Osteocyte (in vitro differentiated cells): ENCODE measurements at regions not wholly inside any gene's neighbourhood (a gene's known extent, or its start where the extent isn't known, plus 50 kb on each side); places are given as distances from the start of the nearest gene placed in this dataset.

Source experiments
- DNase-seq: peaks from one replicate; pipeline ENCODE4 v3.0.0; 2021; ENCODE audit warnings: mixed read lengths; ENCODE audit not compliant: unreplicated experiment; ENCODE audit errors: extremely low spot score
- H3K27ac Mint-ChIP-seq: one replicate; pipeline ENCODE4 v1.8.0; 2021; ENCODE audit warnings: mild to moderate bottlenecking, mixed read lengths; ENCODE audit not compliant: unreplicated experiment
- H3K27me3 Mint-ChIP-seq: one replicate; pipeline ENCODE4 v1.8.0; 2021; ENCODE audit warnings: mixed read lengths; ENCODE audit not compliant: unreplicated experiment
- H3K36me3 Mint-ChIP-seq: one replicate; pipeline ENCODE4 v1.8.0; 2021; ENCODE audit warnings: mixed read lengths; ENCODE audit not compliant: unreplicated experiment
- H3K4me1 Mint-ChIP-seq: one replicate; pipeline ENCODE4 v1.8.0; 2021; ENCODE audit warnings: mixed read lengths; ENCODE audit not compliant: unreplicated experiment
- H3K4me3 Mint-ChIP-seq: one replicate; pipeline ENCODE4 v1.8.0; 2021; ENCODE audit warnings: mild to moderate bottlenecking, moderate library complexity, mixed read lengths; ENCODE audit not compliant: unreplicated experiment
- H3K9me3 Mint-ChIP-seq: one replicate; pipeline ENCODE4 v1.8.0; 2021; ENCODE audit warnings: mixed read lengths; ENCODE audit not compliant: unreplicated experiment
- CTCF ChIP-seq: fragments of 200-600 bp; sonication (generic); IDR thresholded peaks from 2 replicates; pipeline ENCODE4 v1.5.0; 2021; ENCODE audit warnings: antibody characterized with exemption, mild to moderate bottlenecking, moderate library complexity

- Mint-ChIP-seq H3K9me3 (no peaks in the 10 kb centered on the region), H3K27me3 (peaks cover 10% of the 10 kb centered on the region), H3K4me1 (no peaks in the 10 kb centered on the region), H3K27ac (no peak overlapping the region), H3K36me3 (no peaks in the 10 kb centered on the region), H3K4me3 (no peak overlapping the region)
- no peak for TF ChIP-seq CTCF
- no peak for DNase-seq
Observed at GRCh38 chr18:56532176-56532840, 106.1 kb downstream of the TXNL1 start.

- Mint-ChIP-seq H3K4me1 (no peaks in the 10 kb centered on the region), H3K9me3 (peaks cover 4% of the 10 kb centered on the region), H3K27ac (no peak overlapping the region), H3K36me3 (no peaks in the 10 kb centered on the region), H3K27me3 (no peaks in the 10 kb centered on the region), H3K4me3 (no peak overlapping the region)
- DNase-seq, result no peak
- TF ChIP-seq CTCF, result no peak
Observed at GRCh38 chr18:56522816-56523215, 115.6 kb downstream of the TXNL1 start.

- no peaks in the 10 kb centered on the region for H3K36me3 Mint-ChIP-seq
- TF ChIP-seq CTCF, result no peak
- peaks cover 5% of the 10 kb centered on the region for H3K27me3 Mint-ChIP-seq
- DNase-seq, result no peak
- H3K27ac Mint-ChIP-seq, result no peak overlapping the region
- no peaks in the 10 kb centered on the region for H3K9me3 Mint-ChIP-seq
- no peaks in the 10 kb centered on the region for H3K4me1 Mint-ChIP-seq
- H3K4me3 Mint-ChIP-seq, result no peak overlapping the region
Observed at GRCh38 chr18:56521263-56521662, 117.1 kb downstream of the TXNL1 start.

- no peak for DNase-seq
- Mint-ChIP-seq H3K4me3 (no peak overlapping the region), H3K36me3 (no peaks in the 10 kb centered on the region), H3K9me3 (no peaks in the 10 kb centered on the region), H3K27ac (no peak overlapping the region), H3K27me3 (peaks cover 8% of the 10 kb centered on the region), H3K4me1 (no peaks in the 10 kb centered on the region)
- TF ChIP-seq CTCF, result no peak
Observed at GRCh38 chr18:56517761-56518160, 120.6 kb downstream of the TXNL1 start.

- TF ChIP-seq CTCF, result no peak
- Mint-ChIP-seq H3K4me3 (no peak overlapping the region), H3K4me1 (no peaks in the 10 kb centered on the region), H3K27ac (no peak overlapping the region), H3K36me3 (no peaks in the 10 kb centered on the region), H3K9me3 (no peaks in the 10 kb centered on the region), H3K27me3 (peaks cover 8% of the 10 kb centered on the region)
- no peak for DNase-seq
Observed at GRCh38 chr18:56517196-56517595, 121.2 kb downstream of the TXNL1 start.
